Activated CD8-positive, alpha-beta memory T cell treated with anti-CD3 and anti-CD28 coated beads for 4 hours (primary cell): ENCODE measurements at regions not wholly inside any gene's neighbourhood (a gene's known extent, or its start where the extent isn't known, plus 50 kb on each side); places are given as distances from the start of the nearest gene placed in this dataset.

Experiments used
- DNase-seq, 2 donors: peaks; one replicate each; pipeline ENCODE4 v3.0.0-alpha.2; 2020; ENCODE audit warnings: low read depth in 2 of 2

DNA sequence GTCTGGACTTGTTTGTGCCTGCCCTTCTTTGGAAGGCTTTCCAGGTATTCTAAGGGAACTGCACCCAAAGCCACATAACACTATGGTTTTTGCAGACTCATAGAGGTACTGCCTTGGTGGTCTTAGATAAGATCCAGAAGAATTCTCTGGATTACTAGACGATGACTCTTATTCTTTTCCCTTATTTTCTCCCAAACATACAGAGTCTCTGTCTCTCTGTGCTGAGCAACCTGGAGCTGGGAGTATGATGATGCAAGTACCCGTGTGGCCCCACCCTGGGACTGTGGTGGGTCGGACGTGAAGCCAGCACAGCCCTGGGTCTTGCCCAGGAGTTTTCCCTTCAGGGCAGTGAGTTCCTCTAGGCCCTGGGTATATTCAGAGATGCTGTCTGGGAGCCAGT is 1342.4 kb upstream of the TENM3 start:
- DNase-seq: no peak

DNA sequence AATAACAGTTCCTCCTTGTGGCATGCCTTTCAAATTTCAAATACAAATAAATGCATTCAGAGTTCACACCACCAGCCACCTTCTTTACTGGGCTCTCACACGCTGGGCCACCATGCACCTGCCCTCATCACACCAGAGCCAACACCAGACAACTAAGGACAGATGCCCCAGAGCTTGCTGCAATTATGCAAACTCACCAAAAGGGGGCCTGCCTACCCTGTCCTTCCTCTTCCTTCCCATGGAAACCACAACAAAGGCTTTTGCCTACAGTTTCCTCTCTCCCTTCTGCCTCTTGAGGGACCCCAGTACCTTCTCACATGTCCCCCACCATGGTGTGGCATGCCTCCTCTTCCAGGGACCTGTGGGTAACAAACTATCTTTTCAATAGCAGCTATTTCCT is 1333.9 kb upstream of the TENM3 start:
- DNase-seq: no peak

GRCh38 chr4:180913750-180914149 is 1329.5 kb upstream of the TENM3 start:
- no peak for DNase-seq

GRCh38 chr4:180923486-180923885 is 1319.7 kb upstream of the TENM3 start:
- DNase-seq: no peak

DNA sequence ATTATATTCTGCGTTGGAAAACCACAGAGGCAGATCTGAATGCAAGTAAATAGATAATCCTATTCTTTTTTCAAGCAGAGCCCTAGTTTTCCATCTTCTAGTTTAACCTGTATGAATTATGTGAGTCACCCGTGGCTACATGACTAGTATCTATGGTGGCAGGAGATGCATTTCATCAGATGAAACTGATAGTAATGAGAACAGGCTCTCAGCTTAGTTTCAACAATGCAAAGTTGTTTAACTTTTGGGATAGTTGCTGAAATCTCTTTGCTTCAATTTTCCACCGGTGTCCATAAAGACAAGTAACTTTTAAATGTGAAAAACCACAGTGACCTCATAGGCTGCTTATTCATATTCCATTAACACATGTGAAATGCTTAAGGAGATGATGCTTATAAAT is 1317.4 kb upstream of the TENM3 start:
- no peak for DNase-seq

DNA sequence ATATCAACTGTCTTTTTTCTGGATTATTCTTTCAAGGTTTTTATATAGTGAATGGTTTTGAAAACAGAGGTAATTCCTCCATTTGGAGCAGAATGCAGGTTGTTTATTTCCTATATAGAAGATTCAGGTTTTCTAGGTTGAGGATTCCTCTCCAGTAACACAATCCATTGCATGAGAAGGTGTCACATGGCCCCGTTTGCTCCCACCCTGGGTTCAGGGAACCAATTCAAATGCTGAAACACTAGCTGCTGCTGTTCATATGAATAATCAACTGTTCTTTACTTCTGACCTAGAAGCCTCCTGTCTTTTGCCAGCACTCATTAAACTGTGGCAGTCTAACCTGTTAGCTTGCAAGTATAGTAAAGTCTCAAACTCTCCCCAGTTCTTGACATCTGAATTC is 1316.9 kb upstream of the TENM3 start:
- no peak for DNase-seq

- no peak for DNase-seq
Measured at GRCh38 chr4:180932370-180933001, 1310.7 kb upstream of the TENM3 start.

GRCh38 chr4:180937083-180937482 is 1306.1 kb upstream of the TENM3 start:
- DNase-seq: no peak

DNA sequence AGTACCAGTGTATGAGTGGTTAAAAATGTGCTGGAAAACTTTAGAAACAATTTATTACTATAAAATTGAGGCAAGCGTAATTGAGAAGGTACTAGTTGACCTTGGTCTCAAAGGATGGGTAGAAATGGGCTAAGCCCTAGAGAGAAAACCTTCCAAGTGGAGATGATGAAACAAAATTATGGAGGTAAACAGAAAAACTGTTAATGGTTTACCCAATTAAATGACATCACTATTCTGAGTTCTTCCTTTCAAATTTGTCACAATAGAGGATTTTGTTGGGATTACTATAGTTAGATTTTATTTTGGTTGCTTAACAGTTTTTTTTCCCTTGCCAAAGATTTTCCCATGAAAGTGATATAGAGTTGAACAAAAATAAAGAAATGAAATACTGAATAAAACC is 1302.5 kb upstream of the TENM3 start:
- no peak for DNase-seq

DNA sequence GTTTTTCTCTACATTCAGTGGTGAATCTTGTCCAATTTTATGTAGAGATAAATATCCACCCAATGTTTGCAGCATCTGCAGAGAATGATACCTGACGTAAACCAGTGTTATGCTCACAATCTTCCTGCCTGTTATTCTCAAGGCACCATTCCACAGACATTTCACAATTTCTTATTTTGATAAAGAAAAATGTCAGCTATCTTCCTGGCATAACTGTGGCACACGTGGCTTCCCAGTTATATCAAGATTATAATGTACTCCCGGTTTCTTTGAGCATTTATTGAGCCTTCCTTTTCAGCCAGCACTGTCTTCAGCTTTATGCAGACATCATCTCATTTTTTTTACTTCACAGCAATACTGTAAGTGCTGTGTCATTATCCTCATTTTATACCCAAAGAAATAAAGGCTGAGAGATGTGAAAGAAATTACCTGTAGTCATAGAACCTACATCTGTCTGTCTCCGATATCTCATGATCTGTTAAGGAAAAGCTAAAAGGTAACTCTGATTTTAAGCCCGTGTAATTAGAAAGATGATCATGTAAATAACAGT is 1300.8 kb upstream of the TENM3 start:
- DNase-seq: no peak

- DNase-seq: no peak
Measured at GRCh38 chr4:180946188-180946587, 1297.0 kb upstream of the TENM3 start.

- no peak for DNase-seq
Measured at GRCh38 chr4:180947425-180947824, 1295.8 kb upstream of the TENM3 start.

DNA sequence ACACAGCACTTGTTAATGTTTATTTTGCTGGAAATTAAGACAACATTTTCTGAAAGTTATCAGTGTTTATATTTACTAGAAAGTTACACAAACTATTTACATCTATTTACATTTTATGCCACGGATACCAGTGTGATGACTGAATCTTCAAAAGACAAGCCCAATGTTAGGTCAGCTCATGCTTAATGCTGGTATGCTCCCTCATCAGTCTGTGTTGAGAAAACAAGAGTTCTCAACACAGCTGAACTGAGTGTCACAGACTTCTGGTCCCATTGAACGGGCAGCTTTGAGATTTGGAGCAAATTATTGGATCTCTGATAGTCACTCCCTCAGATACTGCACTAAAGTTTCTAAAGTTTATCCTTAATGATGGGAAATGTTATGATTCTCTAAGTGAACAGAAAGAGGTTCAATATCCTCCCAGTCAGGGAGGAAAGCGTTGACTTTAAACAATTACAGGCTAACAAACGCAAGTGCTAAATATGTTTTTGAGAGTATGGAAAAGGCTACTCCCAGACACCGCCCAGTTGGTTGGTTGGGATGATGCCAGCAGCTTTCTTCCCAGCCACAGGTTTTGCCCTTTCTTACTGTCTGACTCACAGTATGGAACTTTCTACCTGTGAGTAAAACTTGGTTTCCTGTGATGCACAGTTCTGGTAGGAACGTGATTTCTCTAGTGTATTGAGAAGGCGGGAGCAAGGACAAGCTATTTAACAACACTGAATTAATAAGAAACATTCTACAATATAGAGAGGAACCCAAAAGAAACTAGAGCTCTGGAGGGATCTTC is 1293.6 kb upstream of the TENM3 start:
- DNase-seq: no peak

DNA sequence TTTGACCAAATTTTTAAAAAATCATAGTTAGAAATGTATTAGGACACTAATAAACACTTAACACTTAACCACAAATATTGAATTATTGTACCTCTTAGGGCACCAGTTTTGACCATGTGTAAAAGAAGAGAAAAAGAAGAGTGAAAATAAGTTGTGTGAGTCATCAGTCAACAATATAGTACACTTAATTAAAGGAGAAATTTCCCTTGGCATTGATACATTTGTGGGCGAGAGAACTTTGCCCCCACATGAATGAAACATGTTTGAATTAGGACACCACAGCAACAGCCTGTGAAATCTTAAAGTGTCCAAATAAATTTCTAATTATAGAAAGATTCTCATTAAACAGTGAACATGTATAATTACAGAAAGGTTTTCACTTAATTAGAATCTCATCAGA is 1292.8 kb upstream of the TENM3 start:
- no peak for DNase-seq

- no peak for DNase-seq
Measured at GRCh38 chr4:180951312-180951711, 1291.9 kb upstream of the TENM3 start.

- DNase-seq: no peak
Measured at GRCh38 chr4:180953572-180953971, 1289.6 kb upstream of the TENM3 start.

- no peak for DNase-seq
Measured at GRCh38 chr4:180960743-180961401, 1282.3 kb upstream of the TENM3 start.

GRCh38 chr4:180962268-180962667 is 1280.9 kb upstream of the TENM3 start:
- DNase-seq: no peak

DNA sequence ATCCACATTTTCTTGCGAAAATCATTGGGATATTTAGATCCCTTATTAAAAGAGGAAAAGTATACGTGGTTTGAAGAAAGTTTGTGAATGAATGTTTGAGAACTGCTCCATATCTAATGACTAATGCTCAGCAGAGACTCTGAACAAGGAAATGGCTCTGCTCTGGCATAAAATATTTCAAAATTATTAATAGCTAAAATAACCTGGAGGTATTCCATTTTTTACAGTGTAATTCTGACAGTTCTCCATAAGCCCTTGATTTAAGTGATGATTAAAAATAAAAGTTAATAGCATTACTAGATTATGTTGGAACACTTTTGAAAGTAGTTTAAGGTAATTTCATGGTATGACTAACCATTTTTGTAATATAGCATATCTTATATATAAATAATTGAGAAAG is 1276.9 kb upstream of the TENM3 start:
- DNase-seq: no peak

- DNase-seq: no peak
Measured at GRCh38 chr4:180967936-180968335, 1275.3 kb upstream of the TENM3 start.

DNA sequence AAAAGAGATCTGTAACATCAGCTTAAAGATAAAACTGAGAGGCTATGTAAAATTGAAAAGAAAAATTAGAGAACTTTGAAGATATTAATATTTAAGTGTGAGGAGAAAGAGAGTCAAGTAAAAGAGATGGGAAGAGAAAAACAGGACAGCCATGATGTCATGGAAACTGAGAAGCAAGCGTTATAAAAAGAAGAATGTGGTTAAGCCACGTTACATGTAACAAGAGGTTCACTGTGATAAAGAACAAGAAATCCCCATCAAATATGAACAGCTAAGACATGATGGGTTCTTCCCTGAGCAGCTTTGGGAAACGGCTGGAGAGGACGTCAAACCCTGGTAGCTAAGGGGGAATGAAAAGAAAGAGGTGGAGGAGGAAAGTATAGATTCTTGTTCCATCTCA is 1269.3 kb upstream of the TENM3 start:
- DNase-seq: no peak

GRCh38 chr4:180990931-180991330 is 1252.3 kb upstream of the TENM3 start:
- no peak for DNase-seq
